GM18867 (cell line): ENCODE measurements at regions not wholly inside any gene's neighbourhood (a gene's known extent, or its start where the extent isn't known, plus 50 kb on each side); places are given as distances from the start of the nearest gene placed in this dataset.

Source experiments
- ATAC-seq: cut with Tn5 transposase; IDR thresholded peaks from one replicate; pipeline ENCODE4 v1.9.1; 2021; ENCODE audit warnings: mild to moderate bottlenecking, moderate library complexity; ENCODE audit not compliant: unreplicated experiment

- ATAC-seq: no peak
Observed at GRCh38 chr3:148435534-148435933, 262.2 kb upstream of the AGTR1 start.

- peak; percentile 94 for ATAC-seq
Observed at GRCh38 chr3:148439254-148439822, 258.4 kb upstream of the AGTR1 start.

GRCh38 chr3:148441191-148441590 lies 256.5 kb upstream of the AGTR1 start:
- no peak for ATAC-seq

GRCh38 chr3:148450819-148451218 lies 246.9 kb upstream of the AGTR1 start:
- ATAC-seq: no peak

GRCh38 chr3:148451969-148452368 lies 245.7 kb upstream of the AGTR1 start:
- no peak for ATAC-seq

GRCh38 chr3:148453781-148454191 lies 243.9 kb upstream of the AGTR1 start:
- ATAC-seq: no peak

- ATAC-seq: no peak
Observed at GRCh38 chr3:148455098-148455497, 242.6 kb upstream of the AGTR1 start.

GRCh38 chr3:148457886-148458285 lies 239.8 kb upstream of the AGTR1 start:
- ATAC-seq: no peak

GRCh38 chr3:148459931-148460513 lies 237.7 kb upstream of the AGTR1 start:
- peak; percentile 59 for ATAC-seq

GRCh38 chr3:148460686-148461085 lies 237.0 kb upstream of the AGTR1 start:
- no peak for ATAC-seq

GRCh38 chr3:148464246-148464645 lies 233.5 kb upstream of the AGTR1 start:
- no peak for ATAC-seq

GRCh38 chr3:148466143-148466542 lies 231.6 kb upstream of the AGTR1 start:
- ATAC-seq: no peak

GRCh38 chr3:148466980-148467740 lies 230.5 kb upstream of the AGTR1 start:
- no peak for ATAC-seq

GRCh38 chr3:148477375-148477774 lies 220.3 kb upstream of the AGTR1 start:
- ATAC-seq: no peak

GRCh38 chr3:148493631-148494030 lies 204.1 kb upstream of the AGTR1 start:
- no peak for ATAC-seq

- ATAC-seq: no peak
Observed at GRCh38 chr3:148494451-148494850, 203.3 kb upstream of the AGTR1 start.

GRCh38 chr3:148500881-148501280 lies 196.8 kb upstream of the AGTR1 start:
- no peak for ATAC-seq

GRCh38 chr3:148510116-148510515 lies 187.6 kb upstream of the AGTR1 start:
- ATAC-seq: no peak

- ATAC-seq: no peak
Observed at GRCh38 chr3:148510561-148510960, 187.1 kb upstream of the AGTR1 start.

- ATAC-seq: no peak
Observed at GRCh38 chr3:148512648-148513047, 185.1 kb upstream of the AGTR1 start.

- no peak for ATAC-seq
Observed at GRCh38 chr3:148513096-148513543, 184.6 kb upstream of the AGTR1 start.

GRCh38 chr3:148518520-148518919 lies 179.2 kb upstream of the AGTR1 start:
- no peak for ATAC-seq
